CD4-positive, alpha-beta T cell treated with Interleukin-4 for 1 hour (primary cell): ENCODE measurements at regions not wholly inside any gene's neighbourhood (a gene's known extent, or its start where the extent isn't known, plus 50 kb on each side); places are given as distances from the start of the nearest gene placed in this dataset.

ENCODE experiments used
- DNase-seq, 2 donors: peaks; one replicate each; pipeline ENCODE4 v3.0.0-alpha.2; 2020 to 2022

DNA sequence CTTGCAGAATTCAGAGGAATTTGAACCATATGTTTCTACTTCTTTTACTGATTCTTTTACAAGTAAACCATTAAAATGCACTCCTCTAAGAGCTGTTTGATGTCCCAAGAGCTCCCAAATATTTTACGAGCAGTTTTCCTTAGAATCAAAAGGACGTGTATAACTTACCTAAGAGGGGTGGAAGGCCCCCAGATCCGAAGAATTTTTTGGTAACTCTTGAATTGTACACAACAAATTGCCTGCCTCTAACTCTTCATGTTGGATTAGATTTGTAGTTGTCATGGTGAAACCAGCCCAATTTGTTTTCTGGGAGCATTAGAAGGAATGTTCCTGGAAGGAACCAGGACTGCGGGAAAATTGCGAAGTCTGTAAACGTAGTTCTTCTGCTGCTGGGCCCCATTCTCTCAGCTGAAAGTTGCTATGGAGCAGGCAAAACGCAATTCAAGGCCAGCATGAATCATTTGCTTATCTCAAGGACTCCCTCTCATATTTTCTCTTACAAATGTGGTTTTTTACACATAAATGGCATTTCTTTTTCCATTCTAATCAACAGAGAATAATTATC lies 124.8 kb upstream of the TMEM72 start:
- DNase-seq = no peak

DNA sequence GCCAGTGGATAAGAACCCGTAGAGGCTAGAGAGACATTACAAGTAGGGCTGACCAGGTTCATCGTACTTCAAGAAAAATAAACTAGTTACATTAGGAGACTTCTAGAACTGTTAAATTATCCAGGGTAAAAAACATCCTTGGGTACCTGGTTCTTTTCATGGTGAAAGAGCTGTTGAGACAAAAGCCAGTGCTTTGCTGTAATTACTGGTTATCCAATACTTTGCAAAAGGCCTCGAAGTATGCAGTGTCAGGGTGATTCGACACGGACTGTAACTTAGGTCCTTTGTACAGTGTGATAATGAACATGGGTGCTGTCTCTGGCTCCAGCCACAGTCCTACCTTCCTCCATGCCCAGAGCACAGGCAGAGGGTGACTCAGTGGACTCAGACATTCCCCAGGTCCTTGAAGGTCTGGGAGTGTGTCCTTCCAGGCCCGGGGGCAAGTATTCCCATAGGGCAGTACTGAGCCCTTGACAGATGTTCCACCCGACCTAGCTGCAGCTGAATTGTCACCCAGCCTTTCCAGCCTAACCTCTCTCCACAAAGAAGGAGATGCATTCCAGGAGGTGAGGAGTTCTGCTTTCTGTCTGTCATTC lies 123.6 kb upstream of the TMEM72 start:
- DNase-seq = no peak

DNA sequence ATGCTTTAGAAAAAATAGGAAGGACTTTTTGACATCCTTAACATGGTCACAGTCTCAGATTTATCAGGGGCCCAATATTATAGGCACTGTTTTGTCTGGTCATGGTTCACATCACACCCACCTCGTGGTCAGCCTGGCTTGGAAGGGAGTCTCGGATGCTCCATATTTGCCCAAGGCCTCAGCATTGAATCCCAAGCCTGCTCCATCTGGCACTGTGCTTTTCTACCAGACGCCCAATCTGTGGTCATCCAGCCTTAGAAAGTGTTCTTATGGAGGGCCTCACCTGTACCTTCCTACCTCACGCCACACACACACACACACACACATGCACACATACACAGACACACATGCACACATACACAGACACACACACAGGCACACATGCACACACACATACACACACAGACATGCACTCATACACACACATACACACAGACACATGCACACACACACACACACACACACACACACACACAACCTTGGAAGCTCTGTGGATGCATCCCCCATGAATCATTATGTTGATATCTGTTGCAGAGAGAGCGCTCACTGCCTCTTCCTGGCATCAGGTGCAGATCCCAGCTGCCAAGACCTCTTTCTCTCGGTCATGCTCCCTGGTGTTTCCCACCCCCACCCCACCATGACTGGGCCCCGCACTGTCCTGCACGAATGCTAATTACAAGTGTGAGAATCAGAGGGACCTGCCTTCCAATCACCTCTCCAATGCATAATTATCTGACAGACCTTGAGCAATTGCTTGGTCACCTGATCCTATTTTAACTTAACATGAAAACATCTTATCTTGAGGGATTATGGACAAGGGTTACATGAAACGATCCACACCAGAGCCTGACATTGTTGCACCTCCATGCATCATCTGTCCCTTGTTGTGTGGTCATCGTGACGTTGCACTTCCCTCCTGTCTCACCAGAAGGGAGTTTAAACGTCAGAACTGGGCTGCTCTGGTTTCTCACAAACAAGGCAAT lies 122.7 kb upstream of the TMEM72 start:
- no peak for DNase-seq

DNA sequence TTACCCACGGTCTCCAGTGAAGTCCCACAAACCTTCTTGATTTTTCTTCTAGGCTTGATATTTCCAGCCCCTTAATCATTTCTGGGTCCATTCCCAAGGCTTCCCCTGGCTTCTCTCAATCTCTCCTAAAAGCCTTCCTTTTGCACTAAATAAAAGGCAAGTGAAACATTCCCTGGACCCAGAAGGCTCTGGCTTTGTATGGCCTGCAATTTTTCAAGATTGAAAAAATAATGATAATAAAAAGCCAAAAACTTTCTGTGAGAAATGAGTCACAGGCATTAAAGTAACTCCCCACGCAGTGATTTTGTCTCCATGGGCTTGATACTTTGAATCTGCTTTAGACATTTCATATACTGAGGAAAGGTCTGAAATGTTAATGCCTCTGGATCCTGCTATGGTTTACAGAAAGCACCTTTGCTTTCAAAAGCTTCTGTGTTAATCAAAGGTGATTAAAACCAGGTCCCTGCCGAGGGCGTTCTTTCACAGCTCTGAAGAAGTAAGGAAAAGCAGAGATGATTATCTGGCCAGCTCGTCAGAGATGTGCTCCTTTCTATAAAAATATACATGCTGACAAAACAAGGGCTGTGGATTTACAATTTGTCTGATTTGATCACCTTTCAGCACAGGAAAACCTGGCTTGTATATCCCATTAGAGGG lies 118.9 kb upstream of the TMEM72 start:
- DNase-seq = no peak

DNA sequence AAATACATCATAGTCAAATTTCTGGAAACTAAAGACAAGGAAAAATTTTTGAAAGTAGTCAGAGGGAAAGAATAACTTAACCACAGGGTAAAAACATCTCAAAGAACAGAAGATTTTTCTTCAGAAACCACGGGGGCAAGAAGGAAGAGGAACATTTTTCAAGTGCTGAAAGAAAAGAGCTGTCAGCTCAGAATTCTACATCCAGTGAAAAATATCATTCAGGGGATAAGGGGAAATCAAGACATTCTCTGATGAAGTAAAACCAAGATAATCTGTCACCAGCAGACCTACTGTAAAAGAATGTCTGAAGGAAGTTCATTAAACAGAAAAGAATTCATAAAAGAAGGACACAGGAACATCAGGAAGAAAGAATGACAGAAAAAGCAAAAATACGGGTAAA lies 111.2 kb upstream of the TMEM72 start:
- no peak for DNase-seq

DNA sequence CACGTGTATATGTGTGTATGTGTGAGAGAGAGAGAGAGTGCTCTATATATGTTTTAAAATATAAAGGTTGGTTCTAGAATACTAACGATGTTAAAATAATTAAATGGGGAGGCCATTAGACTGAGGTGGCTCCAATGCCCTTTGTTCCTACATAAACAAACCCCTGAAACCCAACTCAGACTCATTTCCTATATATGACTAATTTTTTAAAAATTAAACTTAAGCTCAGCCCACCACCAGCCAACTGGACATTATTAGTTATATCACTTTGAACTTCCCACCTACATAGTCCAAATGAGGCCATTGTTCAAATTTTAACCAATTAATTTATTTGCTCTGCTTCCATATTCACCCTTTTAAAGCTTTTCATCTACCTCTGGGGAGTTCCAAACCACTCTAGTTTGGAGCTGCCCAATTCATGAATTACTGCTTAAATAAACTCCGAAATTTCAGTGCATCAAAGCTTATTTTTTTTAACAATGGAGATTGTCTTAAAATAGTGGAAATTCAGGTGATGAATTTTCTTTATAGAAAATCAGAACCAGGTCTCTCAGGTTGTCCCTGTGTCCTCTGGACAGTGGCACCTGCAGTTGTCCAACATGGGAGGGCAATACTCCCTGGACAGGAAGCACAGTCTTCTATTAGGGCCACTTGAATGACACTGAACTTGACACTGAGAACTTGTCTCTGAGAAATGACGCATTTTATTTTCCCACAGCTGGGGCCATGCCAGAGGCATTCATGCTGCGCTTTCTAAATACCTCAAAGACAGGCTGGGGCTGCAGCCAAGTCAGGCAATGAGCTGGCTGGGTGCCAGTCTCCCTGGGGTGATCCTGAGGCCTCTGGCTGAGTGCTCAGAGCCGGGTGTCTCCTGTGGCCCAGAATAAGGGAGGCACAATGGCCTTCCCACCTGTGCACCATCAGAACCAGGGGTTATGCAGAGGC lies 109.5 kb upstream of the TMEM72 start:
- DNase-seq = no peak

DNA sequence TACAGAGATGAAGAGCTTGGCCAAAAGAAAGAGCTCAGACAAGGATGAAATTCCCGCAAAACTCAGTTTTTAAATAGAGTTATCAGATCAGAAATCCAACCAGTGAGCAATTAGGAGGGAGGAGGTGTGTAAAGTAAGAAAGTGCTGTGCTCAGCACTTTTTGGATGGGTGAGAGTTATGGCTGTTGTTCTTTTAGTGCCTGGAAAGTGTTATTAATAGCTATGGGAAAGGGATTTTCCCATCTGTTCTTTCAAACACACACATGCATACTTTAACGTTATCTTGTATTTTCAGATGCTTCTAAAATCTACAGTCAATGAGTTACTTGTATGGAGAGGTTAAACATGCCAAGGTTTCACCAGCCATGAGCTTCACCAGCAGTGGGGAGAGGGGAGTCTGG lies 107.3 kb upstream of the TMEM72 start:
- no peak for DNase-seq

DNA sequence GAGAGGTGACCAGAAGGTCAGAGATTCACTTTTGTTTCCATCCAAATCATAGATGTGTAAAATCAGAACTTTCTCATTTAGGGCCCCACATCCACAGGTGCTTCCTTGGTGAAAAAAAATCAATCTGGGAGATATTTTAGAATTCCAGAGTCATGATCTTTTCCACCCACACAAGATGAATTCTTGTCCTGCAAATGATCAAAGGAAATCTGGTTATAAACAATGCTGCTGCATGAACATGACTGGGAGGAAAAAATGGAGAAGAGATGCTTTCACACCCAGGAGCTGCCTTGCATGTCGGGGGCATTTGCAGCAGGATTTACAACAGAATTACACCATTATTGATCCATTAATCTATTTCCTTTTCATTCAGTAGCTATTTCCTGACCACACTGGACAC lies 106.5 kb upstream of the TMEM72 start:
- no peak for DNase-seq

DNA sequence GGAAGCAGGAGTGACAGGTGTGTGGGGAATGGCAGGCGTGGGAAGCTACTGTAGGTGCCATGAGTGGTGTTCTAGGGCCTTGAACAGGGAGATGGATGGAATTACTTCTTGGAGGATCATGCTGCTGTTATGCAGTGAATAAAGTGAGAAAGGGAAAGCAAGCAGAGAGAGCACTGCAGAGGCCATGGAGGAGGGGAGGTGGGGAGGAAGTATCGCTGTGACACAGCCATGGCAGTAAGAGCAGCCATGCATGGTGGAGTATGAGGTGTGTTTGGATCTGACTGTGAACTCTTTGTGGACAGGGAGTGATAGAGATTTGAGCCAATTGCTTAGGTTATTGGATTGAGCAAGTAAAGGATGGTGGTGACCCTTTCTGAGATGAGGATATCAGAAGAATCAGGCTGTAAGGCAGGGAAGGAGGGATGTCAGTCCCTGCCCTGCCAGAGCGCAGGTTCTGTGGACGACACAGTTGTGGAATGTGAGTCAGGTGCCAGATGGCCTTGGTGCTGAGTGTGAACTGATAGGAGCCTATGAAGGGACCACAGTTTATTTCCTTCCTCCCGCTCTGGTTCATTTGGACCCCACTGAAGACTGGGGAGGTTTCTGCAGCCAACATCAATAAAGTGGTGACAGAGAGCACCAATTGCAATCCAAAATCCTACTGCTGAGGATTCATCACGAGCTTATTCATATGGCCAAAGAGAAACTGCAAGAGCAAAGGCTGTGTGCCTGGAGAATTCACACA lies 105.5 kb upstream of the TMEM72 start:
- DNase-seq = no peak

DNA sequence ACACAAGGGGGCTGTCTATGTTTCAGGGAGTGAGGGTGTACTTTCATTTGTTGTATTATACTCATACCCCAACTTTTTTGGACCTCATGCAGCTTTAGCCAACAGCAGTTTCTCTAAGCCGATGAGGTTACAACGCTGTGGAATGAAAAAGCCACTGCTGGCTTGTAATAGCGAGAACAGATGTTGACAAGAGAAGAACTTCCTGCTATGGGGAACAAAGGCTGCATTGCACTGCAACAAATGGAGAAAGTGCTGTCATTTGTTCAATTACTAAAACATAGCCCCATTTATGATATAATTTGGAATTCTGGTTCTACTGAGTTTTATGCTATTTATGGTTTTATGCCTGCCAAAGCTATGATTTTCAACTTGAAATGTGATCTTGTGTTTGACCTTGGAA lies 104.2 kb upstream of the TMEM72 start:
- no peak for DNase-seq

DNA sequence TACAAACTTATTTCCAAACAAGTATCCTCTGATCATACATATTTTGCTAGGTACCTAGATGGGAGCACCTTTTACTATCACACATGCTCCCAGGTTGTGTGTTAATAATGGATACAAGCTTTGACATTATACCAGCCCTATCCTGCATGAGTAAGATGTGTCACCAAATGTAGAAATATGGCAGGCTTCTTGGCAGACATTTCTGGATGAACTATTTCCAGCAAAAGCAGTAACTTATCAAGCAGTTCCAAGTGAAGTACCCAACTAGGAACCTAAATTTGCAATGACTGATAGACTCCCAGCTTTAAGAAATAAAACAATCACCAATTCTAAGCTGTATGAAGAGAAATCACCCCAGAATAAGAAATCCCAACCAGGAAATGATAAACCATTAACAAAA lies 103.7 kb upstream of the TMEM72 start:
- no peak for DNase-seq

DNA sequence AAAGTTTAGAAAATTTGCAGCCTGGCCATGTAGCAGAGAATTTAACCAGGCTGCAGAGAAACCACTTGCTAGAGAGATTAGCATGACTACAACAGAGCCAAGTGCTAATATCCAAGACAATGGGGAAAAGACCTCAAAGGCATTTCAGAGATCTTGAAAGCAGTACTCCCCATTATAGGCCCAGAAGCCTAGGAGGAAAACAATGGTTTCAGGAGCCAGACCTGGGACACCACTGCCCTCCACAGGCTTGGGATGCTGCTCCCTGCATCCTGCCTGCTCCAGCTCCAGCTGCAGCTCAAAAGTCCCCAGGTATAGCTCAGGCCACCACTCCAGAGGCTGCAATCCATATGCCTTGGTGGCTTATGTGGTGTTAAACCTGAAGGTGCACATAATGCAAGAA lies 101.5 kb upstream of the TMEM72 start:
- DNase-seq = no peak

DNA sequence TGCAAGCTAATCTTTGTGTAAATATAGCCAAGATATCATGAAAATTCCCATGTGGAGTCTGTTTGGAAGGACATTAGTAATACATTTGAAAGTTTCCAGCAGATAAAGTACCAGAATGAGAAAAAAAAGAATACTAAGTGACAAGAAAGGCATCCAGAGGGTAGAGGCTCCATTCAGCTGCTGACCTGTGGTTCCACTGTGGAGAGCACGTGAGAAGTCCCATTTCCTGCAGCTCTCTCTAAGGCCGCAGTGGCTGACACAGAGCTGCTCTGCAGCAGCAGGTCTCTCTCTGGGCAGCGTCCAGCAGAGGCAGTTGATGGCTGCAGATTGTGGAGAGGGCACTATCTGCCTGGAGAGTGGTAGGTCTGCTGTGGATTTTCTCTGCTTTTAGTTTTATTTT lies 100.1 kb upstream of the TMEM72 start:
- no peak for DNase-seq

DNA sequence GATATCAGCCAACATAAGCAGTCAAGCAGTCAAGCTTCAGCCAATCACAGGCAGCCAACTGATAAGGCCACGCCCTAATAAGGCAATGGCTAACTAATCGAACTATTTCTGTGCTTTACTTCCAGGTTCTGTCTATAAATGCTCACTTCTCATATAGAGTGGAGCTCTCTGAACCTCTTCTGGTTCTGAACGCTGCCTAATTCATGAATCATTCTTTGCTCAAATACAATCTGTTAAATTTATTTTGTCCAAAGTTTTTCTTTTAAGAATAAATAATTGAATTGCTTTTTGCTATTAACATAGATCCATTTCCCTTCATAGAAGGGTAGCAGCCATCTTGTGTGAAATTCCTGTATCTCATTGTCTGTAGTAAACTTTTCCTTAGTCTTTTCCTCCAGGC lies 97.9 kb upstream of the TMEM72 start:
- DNase-seq = no peak

DNA sequence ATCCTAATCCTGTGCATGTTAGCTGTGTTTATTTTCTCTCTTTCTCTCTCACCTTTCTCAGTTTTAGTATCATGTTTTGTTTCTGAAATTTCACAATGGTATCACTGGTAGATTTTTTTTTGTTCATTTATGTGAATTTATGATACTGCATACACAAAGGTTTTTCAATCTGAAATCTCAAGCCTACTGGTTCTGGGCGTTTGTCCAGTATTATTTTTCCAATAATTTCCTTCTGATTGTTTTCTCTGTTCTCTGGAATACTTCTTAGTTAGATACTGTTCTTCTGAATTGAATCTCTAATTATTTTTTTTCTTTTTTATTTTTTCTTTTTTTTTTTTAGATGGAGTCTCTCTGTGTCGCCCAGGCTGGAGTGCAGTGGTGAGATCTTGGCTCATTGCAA lies 96.2 kb upstream of the TMEM72 start:
- no peak for DNase-seq

DNA sequence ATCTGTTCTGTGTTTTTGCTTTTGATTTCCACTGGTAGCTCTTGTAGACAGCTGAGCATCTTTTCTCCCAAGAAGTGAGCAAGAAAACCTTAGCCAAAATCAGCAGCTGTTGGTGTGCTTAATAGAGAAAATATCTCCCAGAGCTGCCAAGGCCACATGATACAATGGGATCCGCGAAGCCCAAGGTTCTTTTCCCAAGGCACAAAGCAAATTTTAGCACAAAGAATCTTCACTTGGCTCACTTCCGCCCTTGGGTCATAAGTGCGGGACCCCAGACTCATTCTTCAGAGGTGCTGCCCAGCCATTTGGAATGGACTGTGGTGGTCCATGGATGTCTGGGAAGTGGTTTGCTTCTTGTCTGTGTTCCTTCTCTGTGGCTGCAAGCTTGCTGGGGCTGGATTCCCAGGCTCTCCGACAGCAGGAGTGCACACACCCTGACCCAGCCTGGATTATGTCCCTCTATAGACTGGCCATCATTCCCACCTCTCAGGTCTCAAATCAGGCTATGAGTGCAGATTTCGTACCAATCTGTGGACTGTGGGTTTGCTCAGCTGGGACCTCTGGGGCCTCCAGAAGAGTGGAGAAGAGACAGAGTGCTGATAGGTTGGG lies 93.0 kb upstream of the TMEM72 start:
- DNase-seq = no peak

DNA sequence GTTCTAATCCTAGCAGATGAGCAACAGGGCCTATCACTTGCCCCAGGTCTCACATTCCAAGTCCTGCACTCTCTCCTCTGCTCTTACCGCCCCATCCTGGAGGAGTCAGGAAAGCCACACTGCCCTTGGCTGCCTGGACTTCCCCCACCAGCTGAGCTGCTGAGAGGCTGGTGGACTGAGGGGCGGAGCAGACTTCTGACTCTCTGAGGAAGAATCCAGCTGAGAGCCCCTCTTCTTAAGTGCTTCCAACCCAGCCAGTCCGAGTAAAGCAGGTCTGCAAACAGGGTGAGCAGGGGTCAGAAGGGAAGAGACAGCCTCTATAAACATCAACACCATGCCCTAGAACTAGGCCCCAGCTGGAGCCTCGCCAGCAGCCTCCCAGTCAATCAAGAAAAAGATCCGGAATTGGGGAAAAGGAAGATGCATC lies 92.4 kb upstream of the TMEM72 start:
- DNase-seq = no peak

DNA sequence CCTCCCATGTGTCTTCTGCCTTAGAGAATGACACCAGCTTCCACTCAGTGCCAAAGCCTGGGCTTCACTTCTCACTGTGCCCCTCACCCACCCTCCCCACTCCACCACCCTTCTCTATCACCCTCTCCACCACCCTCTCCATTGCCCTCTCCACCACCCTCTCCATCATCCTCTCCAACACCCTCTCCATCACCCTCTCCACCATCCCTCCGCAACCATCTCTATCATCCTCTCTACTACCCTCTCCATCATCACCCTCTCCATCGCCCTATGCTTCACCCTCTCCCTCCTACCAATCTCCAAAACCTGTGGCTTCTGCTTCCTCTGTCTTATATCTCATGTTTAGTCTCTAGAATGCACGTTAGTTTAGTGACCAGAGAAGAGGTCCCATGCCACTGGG lies 91.0 kb upstream of the TMEM72 start:
- DNase-seq = no peak

DNA sequence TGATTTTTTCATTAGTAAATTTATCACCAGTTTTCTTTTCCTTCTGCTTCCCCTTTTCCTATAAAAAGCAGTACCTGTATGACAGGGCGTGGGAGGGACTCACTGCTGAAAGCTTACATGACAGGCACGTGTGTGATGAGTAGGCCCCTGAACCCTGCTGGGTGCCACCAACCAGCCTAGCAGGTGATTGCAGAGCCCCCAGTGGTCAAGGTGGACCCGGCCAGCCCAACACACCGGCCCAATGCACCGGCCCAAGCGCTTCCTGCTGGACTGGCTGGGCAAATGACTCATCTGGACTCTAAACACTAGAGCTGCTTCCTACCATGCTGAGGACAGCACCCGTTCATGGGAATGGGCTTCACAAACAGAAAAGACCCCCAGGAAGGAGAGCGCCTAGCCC lies 89.8 kb upstream of the TMEM72 start:
- DNase-seq = no peak

DNA sequence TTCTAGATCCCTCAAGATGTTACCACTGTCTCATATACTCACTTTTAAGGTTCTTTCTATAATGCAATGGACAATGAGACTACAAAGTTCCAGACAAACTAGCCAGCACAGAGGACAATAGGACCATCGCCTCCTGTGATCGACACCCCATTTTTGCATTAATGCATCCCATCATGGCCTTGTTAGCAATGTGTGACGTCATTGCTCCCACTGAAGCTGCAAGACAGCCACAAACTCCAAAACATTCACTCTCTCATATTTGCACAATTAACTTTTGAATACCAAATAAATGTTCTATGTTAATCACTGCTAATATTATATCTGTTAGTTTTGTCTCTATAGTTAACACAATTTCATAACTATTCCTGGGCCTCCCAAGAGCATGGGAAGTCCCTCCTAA lies 88.8 kb upstream of the TMEM72 start:
- DNase-seq = no peak

DNA sequence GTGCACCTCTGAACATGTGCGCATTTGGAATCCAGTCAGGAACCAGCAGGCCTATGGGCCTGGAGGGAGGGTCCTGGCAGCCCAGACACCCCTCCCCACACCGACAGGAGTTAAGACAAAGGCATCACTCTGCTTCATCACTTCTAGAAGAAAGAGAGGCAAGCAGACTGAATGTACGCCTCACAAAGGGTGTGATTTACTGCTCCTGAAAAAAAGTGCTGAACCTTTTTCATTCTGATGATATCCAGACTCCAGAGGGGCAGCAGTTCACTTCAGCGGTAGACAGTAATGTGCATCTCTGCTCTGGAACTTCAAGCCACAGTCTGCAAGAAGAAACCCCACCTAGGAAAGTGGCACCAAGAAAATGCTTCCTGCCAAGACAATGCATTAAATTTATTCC lies 88.2 kb upstream of the TMEM72 start:
- no peak for DNase-seq
